ENCODE measurements at regions not wholly inside any gene's neighbourhood (a gene's known extent, or its start where the extent isn't known, plus 50 kb on each side); places are given as distances from the start of the nearest gene placed in this dataset.

GRCh38 chr12:24302708-24303107 lies 353.2 kb upstream of the SOX5 start:
- Histone ChIP-seq H3K27me3 (no peaks in the 10 kb centered on the region), H3K27ac (no peak overlapping the region), H3K9me3 (no peaks in the 10 kb centered on the region), H3K4me3 (no peak overlapping the region), H3K36me3 (no peaks in the 10 kb centered on the region), H3K4me1 (no peaks in the 10 kb centered on the region)
- DNase-seq (ENCODE audit: low spot score in 2 of 2): no peak
- TF ChIP-seq CTCF (IDR thresholded peaks at IDR 0.05): no peak
- intact Hi-C loops (cut with DNase I): no loop called here

GRCh38 chr12:24297516-24297915 lies 348.0 kb upstream of the SOX5 start:
- H3K36me3 ChIP-seq: no peaks in the 10 kb centered on the region
- DNase-seq (ENCODE audit: low spot score in 2 of 2): no peak
- H3K4me3 ChIP-seq: no peak overlapping the region
- no peak for TF ChIP-seq CTCF (IDR thresholded peaks at IDR 0.05)
- no peaks in the 10 kb centered on the region for H3K9me3 ChIP-seq
- H3K27me3 ChIP-seq: no peaks in the 10 kb centered on the region
- intact Hi-C loops (cut with DNase I): no loop called here
- no peaks in the 10 kb centered on the region for H3K4me1 ChIP-seq
- no peak overlapping the region for H3K27ac ChIP-seq

GRCh38 chr12:24293549-24293948 lies 344.1 kb upstream of the SOX5 start:
- no peaks in the 10 kb centered on the region for H3K4me1 ChIP-seq
- no peak overlapping the region for H3K27ac ChIP-seq
- no peaks in the 10 kb centered on the region for H3K9me3 ChIP-seq
- no peak for TF ChIP-seq CTCF (IDR thresholded peaks at IDR 0.05)
- H3K36me3 ChIP-seq: no peaks in the 10 kb centered on the region
- H3K4me3 ChIP-seq: no peak overlapping the region
- no peak for DNase-seq (ENCODE audit: low spot score in 2 of 2)
- intact Hi-C loops (cut with DNase I): no loop called here
- no peaks in the 10 kb centered on the region for H3K27me3 ChIP-seq

GRCh38 chr12:24287963-24288362 lies 338.5 kb upstream of the SOX5 start:
- Histone ChIP-seq H3K4me3 (no peak overlapping the region), H3K9me3 (no peaks in the 10 kb centered on the region), H3K36me3 (no peaks in the 10 kb centered on the region), H3K27me3 (no peaks in the 10 kb centered on the region), H3K27ac (no peak overlapping the region), H3K4me1 (peaks cover 0 to 5% of the 10 kb centered on the region in 2 donors)
- TF ChIP-seq CTCF (IDR thresholded peaks at IDR 0.05): no peak
- intact Hi-C loops (cut with DNase I): no loop called here
- no peak for DNase-seq (ENCODE audit: low spot score in 2 of 2)

GRCh38 chr12:24285448-24285847 lies 336.0 kb upstream of the SOX5 start:
- intact Hi-C loops (cut with DNase I): no loop called here
- DNase-seq (ENCODE audit: low spot score in 2 of 2): no peak
- Histone ChIP-seq H3K27ac (no peak overlapping the region), H3K4me1 (peaks cover 0 to 5% of the 10 kb centered on the region in 2 donors), H3K9me3 (no peaks in the 10 kb centered on the region), H3K36me3 (no peaks in the 10 kb centered on the region), H3K4me3 (no peak overlapping the region), H3K27me3 (no peaks in the 10 kb centered on the region)
- TF ChIP-seq CTCF (IDR thresholded peaks at IDR 0.05): no peak

- no peak for TF ChIP-seq CTCF (IDR thresholded peaks at IDR 0.05)
- no peaks in the 10 kb centered on the region for H3K36me3 ChIP-seq
- intact Hi-C loops (cut with DNase I): no loop called here
- H3K9me3 ChIP-seq: no peaks in the 10 kb centered on the region
- no peak overlapping the region for H3K27ac ChIP-seq
- peaks cover 0 to 7% of the 10 kb centered on the region in 2 donors for H3K4me1 ChIP-seq
- no peak overlapping the region for H3K4me3 ChIP-seq
- no peaks in the 10 kb centered on the region for H3K27me3 ChIP-seq
- no peak for DNase-seq (ENCODE audit: low spot score in 2 of 2)
These were observed 331.9 kb upstream of the SOX5 start for GRCh38 chr12:24281341-24281740.

Data from ascending aorta (tissue), 2 donors.